ENCODE measurements at regions not wholly inside any gene's neighbourhood (a gene's known extent, or its start where the extent isn't known, plus 50 kb on each side); places are given as distances from the start of the nearest gene placed in this dataset.

DNA sequence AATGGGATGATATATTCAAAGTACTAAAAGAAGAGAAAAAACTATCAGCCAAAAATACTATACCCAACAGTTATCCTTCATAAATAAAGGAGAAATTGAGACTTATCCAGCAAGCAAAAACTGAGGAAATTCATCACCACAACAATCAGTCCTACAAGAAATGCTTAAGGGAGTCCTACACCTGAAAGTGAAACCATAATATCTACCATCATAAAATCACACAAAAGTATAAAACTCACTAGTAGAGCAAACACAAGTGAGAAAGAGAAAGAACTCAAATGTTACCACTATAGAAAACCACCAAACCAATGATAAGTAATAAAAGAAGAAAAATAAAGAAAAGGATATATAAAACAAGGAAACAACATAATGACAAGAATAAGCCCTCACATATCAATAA lies 103.6 kb upstream of the NEO1 start:
- TF ChIP-seq, protein P1, sequence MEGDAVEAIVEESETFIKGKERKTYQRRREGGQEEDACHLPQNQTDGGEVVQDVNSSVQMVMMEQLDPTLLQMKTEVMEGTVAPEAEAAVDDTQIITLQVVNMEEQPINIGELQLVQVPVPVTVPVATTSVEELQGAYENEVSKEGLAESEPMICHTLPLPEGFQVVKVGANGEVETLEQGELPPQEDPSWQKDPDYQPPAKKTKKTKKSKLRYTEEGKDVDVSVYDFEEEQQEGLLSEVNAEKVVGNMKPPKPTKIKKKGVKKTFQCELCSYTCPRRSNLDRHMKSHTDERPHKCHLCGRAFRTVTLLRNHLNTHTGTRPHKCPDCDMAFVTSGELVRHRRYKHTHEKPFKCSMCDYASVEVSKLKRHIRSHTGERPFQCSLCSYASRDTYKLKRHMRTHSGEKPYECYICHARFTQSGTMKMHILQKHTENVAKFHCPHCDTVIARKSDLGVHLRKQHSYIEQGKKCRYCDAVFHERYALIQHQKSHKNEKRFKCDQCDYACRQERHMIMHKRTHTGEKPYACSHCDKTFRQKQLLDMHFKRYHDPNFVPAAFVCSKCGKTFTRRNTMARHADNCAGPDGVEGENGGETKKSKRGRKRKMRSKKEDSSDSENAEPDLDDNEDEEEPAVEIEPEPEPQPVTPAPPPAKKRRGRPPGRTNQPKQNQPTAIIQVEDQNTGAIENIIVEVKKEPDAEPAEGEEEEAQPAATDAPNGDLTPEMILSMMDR (IDR thresholded peaks at IDR 0.05; ENCODE audit: low read depth, low read length) = no peak
- no peak for TF ChIP-seq POLR2A (IDR thresholded peaks at IDR 0.05; ENCODE audit: extremely low read depth, insufficient read length)
- TF ChIP-seq, protein P2, sequence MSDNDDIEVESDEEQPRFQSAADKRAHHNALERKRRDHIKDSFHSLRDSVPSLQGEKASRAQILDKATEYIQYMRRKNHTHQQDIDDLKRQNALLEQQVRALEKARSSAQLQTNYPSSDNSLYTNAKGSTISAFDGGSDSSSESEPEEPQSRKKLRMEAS (IDR thresholded peaks at IDR 0.05; ENCODE audit: low read depth, low read length) = no peak
